Islet of Langerhans (tissue), 1 donor: ENCODE measurements at regions not wholly inside any gene's neighbourhood (a gene's known extent, or its start where the extent isn't known, plus 50 kb on each side); places are given as distances from the start of the nearest gene placed in this dataset.
"Not testable (repeated sequence)": the region's sequence is repeated elsewhere in the genome, so short reads cannot be mapped to it uniquely, and the experiment has no call there.

ENCODE experiments used
- FAIRE-seq: peaks from one replicate; lab custom pipeline; 2011; peaks lifted over from hg19 to GRCh38; lab: Jason Lieb, UNC

DNA sequence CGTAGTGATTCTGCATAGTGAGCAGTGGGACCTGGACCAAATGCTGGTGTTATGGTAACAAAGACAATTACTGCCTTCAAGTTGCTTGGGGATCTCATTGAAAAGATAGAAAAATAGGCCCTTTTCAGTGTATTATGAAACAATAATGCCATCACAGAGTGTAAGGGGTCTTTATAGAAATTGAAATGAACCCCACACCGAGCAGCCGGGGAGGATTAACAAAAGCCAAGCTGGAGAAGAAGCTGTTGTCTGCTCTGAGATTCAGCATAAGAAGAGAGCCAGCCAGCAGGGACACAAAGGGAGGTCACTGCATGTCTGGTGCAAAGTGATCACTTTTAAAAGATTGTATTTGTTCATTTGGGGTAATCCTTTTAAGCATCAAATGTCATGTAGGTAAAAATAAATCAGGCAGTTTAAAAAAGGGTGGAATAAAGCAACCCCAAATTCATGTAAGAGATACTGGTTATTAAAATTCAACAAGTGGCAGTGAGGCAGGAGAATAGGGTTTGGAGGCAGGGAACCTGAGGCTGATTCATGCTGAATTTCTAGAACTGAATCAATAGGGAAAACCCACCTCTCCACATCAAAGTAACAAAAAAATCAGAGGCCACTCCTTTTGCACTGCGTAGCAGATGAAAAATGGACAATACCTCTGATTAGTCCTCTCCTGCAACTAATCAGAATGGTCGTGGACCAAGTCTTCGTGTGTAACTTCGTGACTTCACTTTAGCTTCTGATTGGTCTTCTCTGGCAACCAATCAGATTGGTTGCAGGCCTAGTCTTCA is 1548.3 kb upstream of the SLC10A2 start:
- no peak for FAIRE-seq

GRCh38 chr13:104608331-104608730 is 1542.1 kb upstream of the SLC10A2 start:
- FAIRE-seq, result no peak

GRCh38 chr13:104605435-104605834 is 1539.2 kb upstream of the SLC10A2 start:
- not testable (repeated sequence) for FAIRE-seq

DNA sequence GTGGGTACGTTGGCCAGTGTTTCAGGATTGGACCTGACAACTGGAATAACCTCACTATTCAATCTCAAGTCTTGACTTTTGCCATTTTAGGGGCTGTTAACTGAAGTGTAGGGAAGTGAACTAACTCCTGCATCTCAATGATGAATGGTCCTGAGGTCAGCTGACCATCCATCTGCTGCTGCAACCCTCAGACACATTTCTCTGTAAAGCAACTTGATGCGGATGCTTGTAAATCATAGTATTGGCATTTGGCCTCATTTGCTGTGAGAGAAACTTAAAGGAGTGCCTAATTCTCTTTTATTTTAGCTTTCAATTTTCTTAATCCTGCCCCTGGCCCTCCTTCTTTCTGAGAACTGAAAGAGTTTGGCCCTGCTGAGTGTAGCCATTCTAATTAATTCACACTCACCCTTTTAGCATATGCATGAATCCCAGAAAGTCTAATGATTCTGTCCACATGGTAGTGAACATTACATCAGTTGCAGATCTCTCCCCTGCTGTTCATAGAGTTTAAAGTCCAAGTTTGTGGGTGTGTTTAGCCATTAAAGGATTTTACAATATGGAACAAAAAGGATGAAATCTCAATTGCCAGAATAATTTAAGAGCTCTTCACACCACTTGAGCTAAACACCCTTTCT is 1531.4 kb upstream of the SLC10A2 start:
- FAIRE-seq, result no peak

DNA sequence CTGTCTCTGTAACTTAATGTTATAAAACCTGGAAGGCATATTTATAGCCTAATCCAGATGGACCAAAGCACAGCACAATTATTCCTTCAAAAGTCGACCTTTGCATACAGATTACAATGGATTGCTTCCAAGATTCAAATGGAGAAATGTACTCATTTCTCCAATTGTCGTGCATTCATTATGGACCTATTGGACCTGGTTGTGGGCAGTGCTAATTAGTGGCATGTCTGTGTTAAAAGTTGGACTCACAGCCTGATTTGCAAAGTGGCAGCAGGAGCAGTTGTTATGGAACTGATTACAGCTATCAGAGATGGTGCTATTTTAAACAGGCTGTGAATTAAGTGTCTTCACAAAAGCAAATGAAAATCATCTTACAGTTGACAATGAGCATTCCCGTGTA is 1529.3 kb upstream of the SLC10A2 start:
- FAIRE-seq, result no peak

- FAIRE-seq, result no peak
These were observed 1528.6 kb upstream of the SLC10A2 start for GRCh38 chr13:104594806-104595205.

DNA sequence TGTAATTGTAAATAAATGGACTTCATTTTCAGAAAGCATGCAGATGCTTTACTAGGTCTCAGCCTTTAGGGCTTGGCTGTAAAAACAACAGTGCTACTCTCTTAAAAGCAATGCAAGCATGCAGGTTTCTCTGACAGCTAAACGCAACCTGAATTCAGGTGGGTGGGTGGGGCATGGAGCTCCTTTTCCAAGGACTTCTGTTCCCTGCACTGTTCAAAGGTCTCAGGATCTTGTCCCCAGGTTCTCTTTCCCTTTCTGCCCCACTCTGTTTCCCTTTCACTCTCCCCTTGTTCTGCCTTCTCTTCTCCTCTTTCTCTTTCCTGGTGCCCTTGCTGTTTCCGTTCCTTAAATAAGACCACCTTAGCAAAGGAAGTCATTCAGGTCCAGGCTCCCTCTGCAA is 1527.5 kb upstream of the SLC10A2 start:
- no peak for FAIRE-seq

DNA sequence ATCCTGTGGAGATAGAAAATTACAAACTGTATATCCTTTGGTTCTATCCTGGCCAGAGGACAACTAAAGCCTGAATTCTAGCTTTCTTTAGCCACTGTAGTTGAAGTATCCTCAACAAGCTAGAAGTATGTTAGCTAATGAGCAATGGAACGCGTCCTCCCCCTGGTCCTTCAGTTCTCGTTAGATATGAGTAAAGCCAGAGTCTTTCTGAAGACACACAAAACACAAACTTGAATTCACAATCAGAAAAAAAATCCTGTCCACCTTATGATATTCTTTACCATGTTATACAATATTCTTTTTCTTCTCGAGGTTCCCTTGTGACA is 1527.0 kb upstream of the SLC10A2 start:
- no peak for FAIRE-seq

GRCh38 chr13:104592545-104593250 is 1526.5 kb upstream of the SLC10A2 start:
- FAIRE-seq, result no peak

DNA sequence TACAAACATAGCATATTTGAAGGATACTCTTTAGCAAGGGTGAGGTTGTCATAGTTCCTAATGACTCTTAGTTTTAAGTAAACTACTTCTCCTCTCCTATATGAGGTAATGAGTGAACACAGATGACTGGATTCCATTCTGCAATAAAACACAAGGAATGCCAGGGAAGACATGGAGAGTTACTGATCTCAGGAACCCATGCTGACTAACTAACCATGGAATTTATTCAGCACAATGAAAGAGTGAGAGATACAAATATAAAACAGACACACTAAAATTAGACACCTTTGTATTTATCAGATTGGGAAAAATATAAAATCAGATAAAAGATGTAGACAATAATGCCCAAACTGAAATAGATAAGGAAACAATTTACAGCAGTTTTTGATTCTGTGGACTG is 1525.9 kb upstream of the SLC10A2 start:
- FAIRE-seq, result no peak

DNA sequence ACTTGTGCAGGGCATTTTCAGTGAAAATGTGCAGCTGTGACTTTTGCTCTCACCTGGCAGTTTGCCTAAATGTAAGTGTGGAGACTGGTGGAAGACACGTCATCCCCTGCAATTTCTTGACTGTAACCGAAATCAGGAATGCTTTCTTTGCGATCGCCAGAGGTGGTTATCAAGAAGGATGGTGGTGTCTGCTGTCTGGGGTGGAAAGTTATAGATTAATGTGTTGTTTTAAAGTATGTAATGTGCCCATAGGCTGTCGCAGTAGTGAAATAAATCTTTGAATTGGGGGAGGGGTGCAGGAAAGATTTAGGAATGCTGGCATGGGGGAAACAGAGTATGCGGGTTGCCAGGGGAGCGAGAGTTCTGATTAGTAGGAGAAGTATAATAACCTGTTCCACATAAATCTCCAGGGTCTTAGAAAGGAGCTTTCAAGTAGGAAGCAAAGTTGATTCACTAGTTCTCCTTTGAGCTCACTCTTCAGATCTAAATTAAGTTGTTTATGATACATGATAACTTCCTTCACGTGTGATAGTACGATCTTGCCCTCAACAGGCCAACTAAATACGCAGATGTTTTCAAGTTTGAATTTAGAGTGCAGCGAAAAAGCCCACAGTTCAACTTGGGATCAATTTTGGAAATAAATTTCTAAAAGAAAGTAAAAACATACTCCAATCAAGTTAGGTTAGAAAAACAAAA is 1520.0 kb upstream of the SLC10A2 start:
- no peak for FAIRE-seq

- no peak for FAIRE-seq
These were observed 1518.3 kb upstream of the SLC10A2 start for GRCh38 chr13:104584481-104584880.

DNA sequence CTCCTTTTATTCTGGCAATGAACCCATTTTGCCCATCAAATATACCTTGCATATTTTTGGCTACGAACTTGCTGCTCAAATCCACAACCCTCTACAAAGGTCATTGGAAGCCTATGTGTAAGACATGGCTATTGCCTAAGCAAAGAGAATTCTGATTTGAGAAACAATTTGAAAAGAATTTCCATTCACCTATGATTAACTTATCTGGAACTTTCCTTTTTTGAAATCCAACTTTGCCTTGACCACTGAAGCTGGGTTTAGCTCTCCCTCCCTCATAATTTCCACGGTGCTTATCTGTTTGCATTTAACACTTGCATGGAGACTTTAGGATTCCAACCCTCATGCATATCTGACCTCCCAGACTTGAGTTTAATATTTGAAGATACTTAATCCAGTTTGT is 1514.7 kb upstream of the SLC10A2 start:
- no peak for FAIRE-seq

GRCh38 chr13:104577071-104577815 is 1511.0 kb upstream of the SLC10A2 start:
- FAIRE-seq, result no peak

DNA sequence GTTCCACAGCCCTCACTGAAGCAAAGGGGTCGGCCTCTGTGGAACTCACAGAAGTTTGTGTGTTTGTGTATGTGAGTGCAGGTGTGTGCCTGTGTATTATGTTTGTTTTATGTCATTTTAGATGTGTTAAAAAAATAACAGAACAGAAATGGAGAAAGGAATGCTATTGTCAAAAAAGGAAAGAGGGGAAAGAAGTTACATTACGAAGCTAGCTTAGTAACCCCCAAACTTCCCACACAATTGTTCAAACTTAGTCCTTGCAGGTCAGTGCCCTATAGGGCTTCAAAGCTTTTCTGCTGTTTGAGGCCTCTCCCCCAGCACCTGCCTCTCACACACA is 1505.6 kb upstream of the SLC10A2 start:
- FAIRE-seq, result no peak

DNA sequence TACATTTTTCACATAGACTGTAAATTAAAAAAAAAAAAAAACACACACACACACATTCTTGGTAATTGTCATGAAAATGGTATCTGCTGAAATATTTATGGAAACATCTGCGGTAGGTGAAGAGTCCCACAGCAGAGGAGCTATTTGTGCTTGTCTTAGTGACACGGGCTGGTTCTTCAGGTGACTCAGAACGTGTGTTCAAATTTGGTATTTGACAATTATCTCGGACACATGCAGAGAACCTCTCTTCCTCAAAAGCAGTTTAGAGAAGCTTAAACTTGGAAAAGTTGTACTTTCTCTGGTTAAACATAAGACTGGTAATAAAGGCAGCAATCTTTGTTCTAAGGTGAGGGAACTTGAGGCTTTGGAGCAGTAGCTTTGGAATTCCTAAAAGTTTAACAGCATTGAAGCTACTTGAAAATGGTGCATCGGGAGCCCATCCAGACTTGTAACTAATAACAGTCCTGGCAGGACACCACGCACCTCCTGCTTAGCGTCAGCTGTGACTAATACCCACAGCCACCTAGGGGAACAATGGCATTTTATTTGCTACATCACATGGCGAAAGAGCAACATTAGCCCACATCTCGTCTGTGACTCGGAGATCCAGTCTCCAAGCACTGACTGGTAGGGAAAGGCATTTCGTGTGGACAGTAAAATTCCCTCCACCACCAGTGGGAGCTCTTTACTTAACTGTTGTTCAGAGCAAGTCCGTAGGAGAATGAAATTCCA is 1505.1 kb upstream of the SLC10A2 start:
- no peak for FAIRE-seq

GRCh38 chr13:104567114-104567513 is 1500.9 kb upstream of the SLC10A2 start:
- FAIRE-seq, result no peak

DNA sequence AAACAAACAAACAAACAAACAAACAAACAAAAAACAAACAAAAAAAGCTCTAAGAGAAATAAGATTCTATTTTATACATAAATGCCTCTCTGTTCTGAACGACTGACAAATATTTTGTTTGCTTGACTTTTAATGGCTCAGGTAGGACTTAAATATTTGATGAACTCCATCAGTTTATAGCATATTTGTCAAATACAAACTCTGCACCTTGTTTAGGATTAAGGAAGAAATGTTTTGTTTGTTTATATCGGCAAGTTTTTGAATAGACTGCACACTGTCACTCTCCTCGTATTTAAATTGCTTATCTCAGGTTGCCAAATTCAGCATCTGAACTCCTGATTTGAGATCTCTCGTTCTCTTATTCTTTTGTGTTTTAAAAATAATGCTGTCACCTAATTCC is 1499.7 kb upstream of the SLC10A2 start:
- no peak for FAIRE-seq

GRCh38 chr13:104553896-104554295 is 1487.7 kb upstream of the SLC10A2 start:
- FAIRE-seq, result no peak

- FAIRE-seq, result no peak
These were observed 1487.0 kb upstream of the SLC10A2 start for GRCh38 chr13:104553186-104553585.

DNA sequence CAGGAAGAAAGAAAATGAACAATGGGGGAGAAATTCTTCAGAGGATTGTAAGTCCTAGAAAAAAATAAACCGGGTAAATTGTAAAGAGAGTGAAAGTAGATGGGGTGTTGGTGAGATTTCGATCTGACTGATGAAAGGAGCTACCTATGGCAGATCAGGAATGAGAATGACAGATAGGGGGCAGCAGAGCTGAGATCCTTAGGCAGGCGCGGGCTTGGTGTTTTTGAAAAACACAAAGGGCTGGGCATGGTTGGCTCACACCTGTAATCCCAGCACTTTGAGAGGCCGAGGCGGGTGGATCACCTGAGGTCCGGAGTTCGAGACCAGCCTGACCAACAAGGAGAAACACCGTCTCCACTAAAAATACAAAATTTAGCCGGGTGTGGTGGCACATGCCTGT is 1468.6 kb upstream of the SLC10A2 start:
- FAIRE-seq, result no peak

DNA sequence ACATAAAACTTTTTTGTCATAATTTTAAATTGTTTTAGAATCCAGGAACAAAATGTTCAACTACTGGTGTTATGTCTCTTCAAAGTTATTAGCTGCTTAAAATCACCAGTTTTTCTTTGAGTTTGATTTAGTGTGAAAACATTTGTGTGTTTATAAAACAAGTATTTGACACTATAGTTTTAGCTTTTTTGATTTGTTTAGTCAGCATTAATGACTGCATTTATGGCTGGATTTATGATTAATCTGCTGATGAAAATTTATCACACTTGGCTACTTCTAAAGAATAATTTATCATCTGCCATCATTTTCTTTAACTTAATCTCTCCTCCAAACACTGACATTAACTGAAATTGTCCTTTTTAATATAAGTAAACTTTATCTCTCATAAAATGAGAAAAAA is 1465.9 kb upstream of the SLC10A2 start:
- no peak for FAIRE-seq
